ENCODE measurements at regions not wholly inside any gene's neighbourhood (a gene's known extent, or its start where the extent isn't known, plus 50 kb on each side); places are given as distances from the start of the nearest gene placed in this dataset.

DNA sequence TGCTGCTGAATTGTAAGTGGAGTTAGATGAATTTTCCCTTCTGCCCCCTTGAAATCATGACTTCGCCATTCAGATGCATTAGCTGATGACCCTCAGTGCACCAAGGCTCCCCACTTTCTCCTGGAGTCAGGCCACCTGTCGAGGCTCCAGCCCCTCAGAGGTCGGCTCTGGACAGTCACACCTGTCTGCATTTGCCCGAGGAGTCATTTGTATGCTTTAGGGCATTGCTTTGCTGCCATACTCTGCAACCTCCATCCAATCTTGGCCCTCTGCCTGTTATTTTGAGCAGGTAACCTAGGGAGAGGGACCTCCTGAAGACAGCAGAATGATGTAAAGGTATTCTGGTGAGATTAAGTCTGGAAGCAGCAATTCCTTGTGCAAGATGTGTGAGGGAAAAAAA, 144.8 kb downstream of the MACROH2A1 start:
- Histone ChIP-seq H3K9me3 (ENCODE audit: severe bottlenecking) (no peaks in the 10 kb centered on the region), H3K27me3 (ENCODE audit: insufficient read depth, poor library complexity, severe bottlenecking) (no peaks in the 10 kb centered on the region), H3K4me1 (ENCODE audit: insufficient read depth, poor library complexity, severe bottlenecking) (no peaks in the 10 kb centered on the region), H3K36me3 (ENCODE audit: low read depth) (no peaks in the 10 kb centered on the region), H3K4me3 (ENCODE audit: severe bottlenecking) (no peak overlapping the region), H3K27ac (ENCODE audit: poor library complexity, severe bottlenecking) (no peak overlapping the region)
- TF ChIP-seq, protein P1, sequence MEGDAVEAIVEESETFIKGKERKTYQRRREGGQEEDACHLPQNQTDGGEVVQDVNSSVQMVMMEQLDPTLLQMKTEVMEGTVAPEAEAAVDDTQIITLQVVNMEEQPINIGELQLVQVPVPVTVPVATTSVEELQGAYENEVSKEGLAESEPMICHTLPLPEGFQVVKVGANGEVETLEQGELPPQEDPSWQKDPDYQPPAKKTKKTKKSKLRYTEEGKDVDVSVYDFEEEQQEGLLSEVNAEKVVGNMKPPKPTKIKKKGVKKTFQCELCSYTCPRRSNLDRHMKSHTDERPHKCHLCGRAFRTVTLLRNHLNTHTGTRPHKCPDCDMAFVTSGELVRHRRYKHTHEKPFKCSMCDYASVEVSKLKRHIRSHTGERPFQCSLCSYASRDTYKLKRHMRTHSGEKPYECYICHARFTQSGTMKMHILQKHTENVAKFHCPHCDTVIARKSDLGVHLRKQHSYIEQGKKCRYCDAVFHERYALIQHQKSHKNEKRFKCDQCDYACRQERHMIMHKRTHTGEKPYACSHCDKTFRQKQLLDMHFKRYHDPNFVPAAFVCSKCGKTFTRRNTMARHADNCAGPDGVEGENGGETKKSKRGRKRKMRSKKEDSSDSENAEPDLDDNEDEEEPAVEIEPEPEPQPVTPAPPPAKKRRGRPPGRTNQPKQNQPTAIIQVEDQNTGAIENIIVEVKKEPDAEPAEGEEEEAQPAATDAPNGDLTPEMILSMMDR (IDR thresholded peaks at IDR 0.05; ENCODE audit: poor library complexity, severe bottlenecking): no peak
- DNase-seq (ENCODE audit: low spot score) (no peak), ATAC-seq (ENCODE audit: low read depth) (no peak)

DNA sequence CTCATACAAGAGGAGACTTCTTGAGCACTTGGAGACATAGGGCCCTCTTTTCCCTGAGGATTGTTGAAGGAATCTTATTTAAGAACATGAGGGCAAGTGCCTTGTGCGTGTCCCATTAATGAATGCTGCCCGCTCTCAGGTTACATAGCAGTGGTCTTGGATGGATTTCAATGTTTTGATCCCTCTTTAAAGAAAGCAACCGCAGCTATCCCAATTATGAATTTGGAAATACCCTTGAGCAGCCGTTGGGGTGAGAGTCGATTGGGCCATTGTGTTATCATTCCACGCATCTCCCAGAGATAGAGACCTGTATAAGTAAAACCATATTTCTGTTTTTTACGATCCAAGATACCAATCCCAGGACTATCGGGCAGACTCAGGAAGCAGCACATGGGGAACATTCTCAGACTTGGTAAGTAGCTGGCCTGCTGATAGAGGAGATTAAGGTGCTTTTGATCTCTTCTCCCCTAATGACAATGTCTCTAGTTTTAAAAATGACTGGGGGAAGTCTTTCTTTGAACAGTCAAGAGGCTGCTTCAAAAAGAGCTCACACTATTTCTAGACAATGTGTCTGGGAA, 145.3 kb downstream of the MACROH2A1 start:
- Histone ChIP-seq H3K4me3 (ENCODE audit: severe bottlenecking) (no peak overlapping the region), H3K36me3 (ENCODE audit: low read depth) (no peaks in the 10 kb centered on the region), H3K4me1 (ENCODE audit: insufficient read depth, poor library complexity, severe bottlenecking) (no peaks in the 10 kb centered on the region), H3K9me3 (ENCODE audit: severe bottlenecking) (no peaks in the 10 kb centered on the region), H3K27me3 (ENCODE audit: insufficient read depth, poor library complexity, severe bottlenecking) (no peaks in the 10 kb centered on the region), H3K27ac (ENCODE audit: poor library complexity, severe bottlenecking) (no peak overlapping the region)
- ATAC-seq (ENCODE audit: low read depth): no peak
- TF ChIP-seq, protein P1 (IDR thresholded peaks at IDR 0.05; ENCODE audit: poor library complexity, severe bottlenecking): no peak
- no peak for DNase-seq (ENCODE audit: low spot score)

DNA sequence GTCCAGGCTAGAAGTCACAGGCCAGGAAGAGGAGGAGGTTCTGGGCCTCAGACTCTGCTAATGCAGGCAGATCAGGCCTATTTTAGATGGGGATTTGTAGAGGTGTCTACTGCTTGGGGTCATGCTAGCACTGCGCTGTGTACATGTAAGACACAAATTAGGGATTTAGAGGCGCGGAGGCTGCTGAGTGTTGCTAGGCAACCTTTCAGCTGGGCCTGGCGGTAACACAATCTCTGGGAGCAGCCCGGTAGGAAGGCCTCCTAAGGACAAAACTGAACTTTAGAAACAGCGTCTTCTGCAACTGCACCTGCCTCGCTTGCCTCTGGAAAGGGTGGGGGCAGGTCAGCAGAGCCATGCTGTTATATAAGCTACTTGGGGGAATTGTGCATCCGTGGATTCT, 147.9 kb downstream of the MACROH2A1 start:
- Histone ChIP-seq H3K27me3 (ENCODE audit: insufficient read depth, poor library complexity, severe bottlenecking) (no peaks in the 10 kb centered on the region), H3K27ac (ENCODE audit: poor library complexity, severe bottlenecking) (no peak overlapping the region), H3K36me3 (ENCODE audit: low read depth) (no peaks in the 10 kb centered on the region), H3K9me3 (ENCODE audit: severe bottlenecking) (no peaks in the 10 kb centered on the region), H3K4me1 (ENCODE audit: insufficient read depth, poor library complexity, severe bottlenecking) (peaks cover 20% of the 10 kb centered on the region), H3K4me3 (ENCODE audit: severe bottlenecking) (no peak overlapping the region)
- DNase-seq (ENCODE audit: low spot score) (no peak), ATAC-seq (ENCODE audit: low read depth) (no peak)
- TF ChIP-seq, protein P1 (IDR thresholded peaks at IDR 0.05; ENCODE audit: poor library complexity, severe bottlenecking): no peak

DNA sequence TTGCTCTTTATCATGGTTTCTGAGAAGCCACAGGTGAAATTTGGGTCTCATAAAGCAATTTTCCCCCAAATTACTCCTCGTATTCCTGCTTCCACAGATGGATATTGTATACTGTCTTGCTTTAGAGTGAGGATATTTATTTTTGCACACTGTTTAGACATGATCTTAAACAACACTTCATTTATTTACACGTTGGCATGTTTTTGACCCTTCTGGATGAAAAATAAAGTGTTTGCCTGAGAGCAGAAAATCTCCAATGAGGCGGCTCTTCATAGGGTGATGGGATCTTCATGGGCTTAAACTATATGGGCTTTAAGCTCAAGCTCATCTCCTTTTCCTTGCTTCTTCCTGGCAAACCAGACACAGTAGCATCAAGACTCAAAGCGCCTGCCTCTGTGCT, 148.4 kb downstream of the MACROH2A1 start:
- Histone ChIP-seq H3K27me3 (ENCODE audit: insufficient read depth, poor library complexity, severe bottlenecking) (no peaks in the 10 kb centered on the region), H3K9me3 (ENCODE audit: severe bottlenecking) (no peaks in the 10 kb centered on the region), H3K36me3 (ENCODE audit: low read depth) (no peaks in the 10 kb centered on the region), H3K27ac (ENCODE audit: poor library complexity, severe bottlenecking) (no peak overlapping the region), H3K4me3 (ENCODE audit: severe bottlenecking) (no peak overlapping the region), H3K4me1 (ENCODE audit: insufficient read depth, poor library complexity, severe bottlenecking) (peaks cover 24% of the 10 kb centered on the region)
- ATAC-seq (ENCODE audit: low read depth): no peak
- TF ChIP-seq, protein P1 (IDR thresholded peaks at IDR 0.05; ENCODE audit: poor library complexity, severe bottlenecking): no peak
- no peak for DNase-seq (ENCODE audit: low spot score)

DNA sequence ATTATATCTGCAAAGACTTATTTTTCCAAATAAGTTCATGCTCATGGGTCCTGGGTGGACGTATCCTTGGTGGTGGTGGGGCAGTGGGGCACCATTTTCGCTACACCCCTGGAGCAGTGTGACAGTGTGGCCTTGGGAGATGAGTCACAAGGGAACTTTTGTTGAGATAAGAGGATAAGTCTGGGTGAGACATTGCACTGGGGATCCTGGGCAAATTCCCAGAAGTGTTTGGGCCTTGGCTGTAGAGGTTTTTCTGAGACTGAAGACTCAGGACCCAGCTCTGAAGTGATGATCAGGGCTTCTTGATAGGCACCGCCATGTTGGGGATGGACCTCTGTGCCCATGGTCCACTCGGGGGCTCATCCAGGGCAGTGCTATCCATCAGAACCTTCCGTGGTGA, 149.4 kb downstream of the MACROH2A1 start:
- Histone ChIP-seq H3K4me1 (ENCODE audit: insufficient read depth, poor library complexity, severe bottlenecking) (peaks cover 34% of the 10 kb centered on the region), H3K36me3 (ENCODE audit: low read depth) (no peaks in the 10 kb centered on the region), H3K9me3 (ENCODE audit: severe bottlenecking) (no peaks in the 10 kb centered on the region), H3K27me3 (ENCODE audit: insufficient read depth, poor library complexity, severe bottlenecking) (no peaks in the 10 kb centered on the region), H3K27ac (ENCODE audit: poor library complexity, severe bottlenecking) (no peak overlapping the region), H3K4me3 (ENCODE audit: severe bottlenecking) (no peak overlapping the region)
- TF ChIP-seq, protein P1 (IDR thresholded peaks at IDR 0.05; ENCODE audit: poor library complexity, severe bottlenecking): no peak
- ATAC-seq (ENCODE audit: low read depth): no peak
- DNase-seq (ENCODE audit: low spot score): no peak

Data from RWPE2 (cell line).